DND-41 (cell line): ENCODE measurements at regions not wholly inside any gene's neighbourhood (a gene's known extent, or its start where the extent isn't known, plus 50 kb on each side); places are given as distances from the start of the nearest gene placed in this dataset.

Source experiments
- ATAC-seq: fragments of 200-7000 bp; cut with Tn5 transposase; 3 replicates; pipeline ENCODE4 v1.9.1; 2021; ENCODE audit warnings: low read depth; ENCODE audit not compliant: insufficient read depth
- DNase-seq: peaks from one replicate; pipeline ENCODE4 v3.0.0-alpha.2; 2020
- H2AFZ ChIP-seq: 2 replicates; pipeline ENCODE4 v1.6.0; 2012; ENCODE audit warnings: low read depth, low read length
- H3K27ac ChIP-seq: 2 replicates; pipeline ENCODE4 v1.5.1; 2012; ENCODE audit warnings: low read length, inconsistent platforms
- H3K27me3 ChIP-seq: fragments of 200-600 bp; sonication (generic); 2 replicates; pipeline ENCODE4 v1.6.0; 2012; ENCODE audit warnings: low read length, mild to moderate bottlenecking, inconsistent platforms; ENCODE audit not compliant: insufficient read depth, poor library complexity
- H3K36me3 ChIP-seq: 2 replicates; pipeline ENCODE4 v1.5.1; 2012; ENCODE audit warnings: low read length, inconsistent platforms; ENCODE audit not compliant: insufficient read depth
- H3K4me1 ChIP-seq: 2 replicates; pipeline ENCODE4 v1.5.1; 2012; ENCODE audit warnings: mild to moderate bottlenecking, low read length; ENCODE audit not compliant: insufficient read depth
- H3K4me2 ChIP-seq: 2 replicates; pipeline ENCODE4 v1.6.0; 2012; ENCODE audit warnings: mild to moderate bottlenecking, moderate library complexity, low read length, inconsistent platforms; ENCODE audit not compliant: insufficient read depth
- H3K4me3 ChIP-seq, 2 experiments: fragments of 200-600 bp in 1 of 2; shearing (Covaris generic) in 1 of 2; 2 replicates each; pipeline ENCODE4 v1.5.1; 2012 to 2016; ENCODE audit warnings: inconsistent platforms in 2 of 2, low read length in 2 of 2, mild to moderate bottlenecking in 2 of 2, low read depth in 1 of 2, moderate library complexity in 1 of 2
- H3K79me2 ChIP-seq: 2 replicates; pipeline ENCODE4 v1.6.0; 2012; ENCODE audit warnings: low read length, inconsistent platforms; ENCODE audit not compliant: insufficient read depth
- H3K9ac ChIP-seq: 2 replicates; pipeline ENCODE4 v1.6.0; 2012; ENCODE audit warnings: low read depth, mild to moderate bottlenecking, inconsistent platforms, low read length, moderate library complexity
- H3K9me3 ChIP-seq: 2 replicates; pipeline ENCODE4 v1.5.1; 2012; ENCODE audit warnings: low read length, moderate library complexity, mild to moderate bottlenecking, inconsistent platforms; ENCODE audit not compliant: insufficient read depth, severe bottlenecking
- H4K20me1 ChIP-seq: 2 replicates; pipeline ENCODE4 v1.6.0; 2012; ENCODE audit warnings: low read length; ENCODE audit not compliant: insufficient read depth
- CTCF ChIP-seq: IDR thresholded peaks from 2 replicates; pipeline ENCODE4 v1.5.1; 2012; ENCODE audit warnings: borderline replicate concordance, low read length, moderate library complexity, mild to moderate bottlenecking; ENCODE audit not compliant: poor library complexity, severe bottlenecking; ENCODE audit errors: extremely low read depth
- EZH2 ChIP-seq: IDR thresholded peaks from 3 replicates; pipeline ENCODE4 v1.6.1; 2012; ENCODE audit warnings: borderline replicate concordance, low read depth, mild to moderate bottlenecking, moderate library complexity, low read length, inconsistent platforms; ENCODE audit not compliant: severe bottlenecking

GRCh38 chr16:74049027-74049426 is 247.6 kb upstream of the PSMD7 start:
- no peak overlapping the region for H2AFZ ChIP-seq
- H3K9me3 ChIP-seq = no peaks in the 10 kb centered on the region
- peaks cover 29% of the 10 kb centered on the region for H3K4me1 ChIP-seq
- TF ChIP-seq EZH2 (no peak), CTCF (no peak)
- H3K9ac ChIP-seq = no peak overlapping the region
- DNase-seq = no peak
- H3K79me2 ChIP-seq = no peaks in the 10 kb centered on the region
- no peaks in the 10 kb centered on the region for H3K27me3 ChIP-seq
- no peak overlapping the region for H3K4me2 ChIP-seq
- no peak for ATAC-seq
- no peak overlapping the region for H3K4me3 ChIP-seq
- H4K20me1 ChIP-seq = no peaks in the 10 kb centered on the region
- 0 out of 2 replicates have a peak overlapping the region, but pooled peaks have one; percentile 1 for H3K27ac ChIP-seq
- H3K36me3 ChIP-seq = no peaks in the 10 kb centered on the region

- TF ChIP-seq EZH2 = no peak
- TF ChIP-seq CTCF = no peak
- H3K9ac ChIP-seq = no peak overlapping the region
- H3K4me1 ChIP-seq = peaks cover 4% of the 10 kb centered on the region; the same call in 1 of the 2 replicates
- no peaks in the 10 kb centered on the region for H3K27me3 ChIP-seq
- no peak for DNase-seq
- H3K27ac ChIP-seq = no peak overlapping the region
- no peak for ATAC-seq
- H3K36me3 ChIP-seq = no peaks in the 10 kb centered on the region
- H2AFZ ChIP-seq = peak overlapping the region; percentile 45; the same call in 1 of the 2 replicates
- no peak overlapping the region for H3K4me3 ChIP-seq
- no peaks in the 10 kb centered on the region for H3K9me3 ChIP-seq
- H4K20me1 ChIP-seq = no peaks in the 10 kb centered on the region
- no peaks in the 10 kb centered on the region for H3K79me2 ChIP-seq
- H3K4me2 ChIP-seq = no peak overlapping the region
These were observed 250.1 kb upstream of the PSMD7 start for GRCh38 chr16:74046524-74046923.

- no peaks in the 10 kb centered on the region for H3K27me3 ChIP-seq
- H3K9me3 ChIP-seq = peaks cover under 1% of the 10 kb centered on the region
- TF ChIP-seq CTCF (no peak), EZH2 (no peak)
- H3K79me2 ChIP-seq = no peaks in the 10 kb centered on the region
- no peaks in the 10 kb centered on the region for H3K4me1 ChIP-seq
- ATAC-seq (no peak), DNase-seq (no peak)
- 0 out of 2 replicates have a peak overlapping the region, but pooled peaks have one; percentile 19 for H2AFZ ChIP-seq
- no peaks in the 10 kb centered on the region for H3K36me3 ChIP-seq
- no peak overlapping the region for H3K9ac ChIP-seq
- H3K4me3 ChIP-seq = no peak overlapping the region
- no peak overlapping the region for H3K4me2 ChIP-seq
- no peaks in the 10 kb centered on the region for H4K20me1 ChIP-seq
- H3K27ac ChIP-seq = no peak overlapping the region
These were observed 251.1 kb upstream of the PSMD7 start for GRCh38 chr16:74045513-74045912.

- peak; percentile 65 for DNase-seq
- peaks cover 28% of the 10 kb centered on the region for H3K4me1 ChIP-seq
- H3K4me3 ChIP-seq = no peak overlapping the region
- H3K27ac ChIP-seq = peak overlapping the region; percentile 47
- TF ChIP-seq EZH2 = no peak
- peak; percentile 85 for TF ChIP-seq CTCF
- no peaks in the 10 kb centered on the region for H3K36me3 ChIP-seq
- H3K9me3 ChIP-seq = peaks cover 2% of the 10 kb centered on the region
- peak; percentile 88 for ATAC-seq
- H3K27me3 ChIP-seq = no peaks in the 10 kb centered on the region
- H3K4me2 ChIP-seq = no peak overlapping the region
- H3K9ac ChIP-seq = no peak overlapping the region
- no peaks in the 10 kb centered on the region for H3K79me2 ChIP-seq
- H4K20me1 ChIP-seq = no peaks in the 10 kb centered on the region
- peak overlapping the region; percentile 29 for H2AFZ ChIP-seq
These were observed 260.8 kb upstream of the PSMD7 start for GRCh38 chr16:74035816-74036215.
